ENCODE measurements at regions not wholly inside any gene's neighbourhood (a gene's known extent, or its start where the extent isn't known, plus 50 kb on each side); places are given as distances from the start of the nearest gene placed in this dataset.

DNA sequence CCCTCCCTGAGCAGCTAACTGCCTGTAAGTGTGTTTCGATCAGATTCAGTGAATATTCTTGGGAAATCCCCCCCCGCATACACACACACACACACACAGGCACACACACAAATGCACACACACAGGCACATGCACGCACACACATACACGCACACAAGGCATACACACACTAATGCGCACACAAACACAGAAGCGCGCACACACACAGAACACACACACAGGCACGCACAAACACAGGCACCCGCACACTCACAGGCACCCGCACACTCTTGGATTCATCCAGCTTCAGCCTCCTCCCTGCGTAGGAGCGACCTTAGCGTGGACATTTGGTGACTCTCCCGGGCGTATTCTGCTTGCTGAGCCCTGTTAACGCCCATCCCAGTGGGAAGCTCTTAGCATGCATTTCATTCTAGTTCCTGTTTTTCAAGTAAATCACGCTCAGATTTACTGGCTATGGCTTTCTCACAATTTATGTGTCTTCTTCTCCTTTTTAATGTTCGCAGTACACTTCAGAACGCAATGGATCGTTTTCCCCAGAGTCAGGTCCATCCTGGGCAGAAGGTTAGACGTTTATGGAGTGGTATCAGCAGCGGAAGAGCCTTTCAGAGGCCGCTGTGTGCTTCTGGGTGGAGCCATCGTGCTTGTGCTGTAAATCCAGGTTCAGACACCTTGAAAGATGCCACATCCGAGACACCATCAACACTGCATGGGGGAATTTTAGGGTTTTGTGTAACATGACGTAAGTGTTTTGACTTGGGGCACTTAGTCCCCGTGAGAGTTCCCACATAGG is 656.6 kb downstream of the GALR1 start:
- DNase-seq (ENCODE audit: low read depth), result no peak

DNA sequence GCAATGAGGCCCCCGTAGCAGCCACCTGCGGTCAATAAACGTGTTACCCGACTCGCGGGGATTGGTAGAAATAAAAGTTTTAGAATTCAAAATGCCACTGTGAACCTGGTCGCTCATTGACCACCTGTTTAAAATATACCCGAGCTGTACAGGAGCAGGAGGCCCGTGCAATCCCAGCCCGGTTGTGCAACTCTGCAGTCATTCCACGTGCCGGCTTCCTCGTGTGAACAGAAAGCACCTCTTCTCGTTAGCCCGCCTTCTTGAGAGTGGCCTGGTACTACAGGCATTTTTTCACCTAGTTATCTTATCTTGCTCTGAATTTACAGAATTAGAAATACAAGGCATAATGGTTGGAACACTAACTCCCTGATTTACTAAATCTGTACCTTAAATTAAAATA is 660.7 kb downstream of the GALR1 start:
- DNase-seq (ENCODE audit: low read depth), result no peak

DNA sequence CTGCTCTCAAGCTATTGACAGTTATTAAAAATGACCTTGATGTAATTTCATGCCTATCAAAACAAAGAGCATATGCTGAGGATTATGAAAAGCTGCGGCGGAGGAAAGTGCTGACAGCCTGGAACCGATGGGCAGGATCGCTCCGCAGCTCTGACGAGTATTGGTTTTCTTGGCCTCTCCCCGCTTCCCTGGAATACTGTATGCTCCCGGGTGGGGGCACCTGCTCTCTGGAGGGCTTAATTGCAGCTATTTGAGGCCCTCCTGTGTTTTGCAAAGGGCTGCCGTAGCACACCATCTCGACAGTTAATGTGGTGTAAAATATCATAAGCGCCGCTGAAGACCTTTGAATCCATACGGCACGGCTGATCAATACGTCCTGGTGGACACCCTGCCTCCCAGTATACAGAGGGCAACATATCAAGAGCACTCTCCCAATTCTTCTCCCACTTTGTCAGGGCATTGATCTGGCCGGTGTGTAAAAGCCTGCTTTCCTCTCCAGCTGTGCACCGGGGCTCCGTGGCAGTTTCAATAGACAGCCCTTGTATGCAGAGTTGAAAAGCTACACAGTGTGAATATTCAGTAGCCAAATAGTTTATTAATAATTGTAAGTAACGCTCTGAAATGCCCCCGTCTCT is 662.4 kb downstream of the GALR1 start:
- DNase-seq (ENCODE audit: low read depth), result no peak

DNA sequence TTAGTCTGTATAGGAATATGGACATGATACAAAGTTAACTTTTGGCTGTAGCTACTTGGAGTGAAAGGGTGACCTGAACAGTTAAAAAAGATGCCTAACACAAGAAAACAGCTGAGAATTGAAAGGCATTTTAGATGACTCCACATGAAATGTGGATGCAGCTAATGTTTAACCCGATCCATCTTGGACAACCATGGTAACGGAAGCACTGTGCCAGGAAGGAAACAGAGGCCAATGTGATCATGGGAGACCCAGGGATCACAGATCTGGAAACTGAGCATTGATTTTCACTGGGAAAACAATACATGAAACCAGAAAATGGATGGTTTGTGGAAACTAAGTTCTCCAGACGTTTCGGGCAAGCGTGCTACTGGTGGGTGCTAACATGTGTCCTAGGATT is 669.1 kb downstream of the GALR1 start:
- no peak for DNase-seq (ENCODE audit: low read depth)

DNA sequence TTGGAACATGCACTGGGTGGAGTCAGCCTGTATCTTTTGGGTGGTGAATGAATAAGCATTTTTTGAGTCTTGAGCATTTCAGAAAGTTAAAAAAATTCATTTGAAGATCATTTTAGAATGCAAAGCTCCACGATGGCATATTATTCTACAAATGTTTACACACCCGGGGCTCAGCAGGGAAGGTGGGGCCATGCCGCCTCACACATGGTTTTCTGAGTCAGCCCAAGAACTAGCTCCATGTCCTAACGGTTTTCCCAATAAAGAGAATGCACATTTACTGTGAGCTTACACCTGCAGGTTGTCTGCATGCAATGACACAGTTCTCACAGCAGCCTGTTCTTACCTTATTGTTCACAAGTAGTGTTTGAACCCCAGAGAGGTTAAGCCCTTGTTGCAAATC is 670.3 kb downstream of the GALR1 start:
- no peak for DNase-seq (ENCODE audit: low read depth)

DNA sequence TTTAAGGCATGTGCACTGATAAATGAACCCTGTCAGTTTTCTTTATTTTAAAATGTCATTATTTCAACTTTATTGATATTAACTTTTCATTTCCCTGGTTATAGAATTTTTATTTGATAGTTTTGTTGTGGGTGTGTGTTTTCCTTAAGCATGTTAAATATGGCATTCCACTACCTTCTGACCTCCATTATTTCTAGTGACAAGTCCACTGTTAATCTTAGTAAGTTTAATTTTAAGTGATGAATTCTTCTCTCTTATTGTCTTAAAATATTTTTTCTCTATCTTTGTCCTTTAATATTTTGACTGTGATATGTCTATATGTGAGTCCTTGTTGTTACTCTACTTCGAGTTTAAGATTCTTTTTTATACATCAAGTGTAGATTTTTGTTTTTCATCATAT is 685.7 kb downstream of the GALR1 start:
- DNase-seq (ENCODE audit: low read depth), result no peak

DNA sequence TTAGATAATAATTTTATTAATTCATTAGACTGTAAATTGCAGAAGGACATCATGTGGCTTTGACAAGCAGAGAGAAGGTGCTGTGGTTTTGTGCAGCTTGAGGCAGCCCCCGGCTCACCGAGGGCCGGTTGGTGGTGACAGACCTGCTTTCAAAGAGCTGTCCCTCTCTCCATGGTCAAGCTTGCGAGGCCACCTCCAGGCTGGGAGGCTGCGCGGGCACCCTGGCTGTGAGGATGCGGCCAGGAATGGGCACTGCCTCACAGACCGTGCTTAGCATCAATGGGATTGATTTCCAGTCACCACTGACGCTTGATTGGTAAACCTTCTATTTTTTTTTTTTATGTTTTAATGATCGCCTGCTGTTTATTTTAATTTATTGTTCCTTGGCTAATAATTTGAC is 690.9 kb downstream of the GALR1 start:
- DNase-seq (ENCODE audit: low read depth), result no peak

DNA sequence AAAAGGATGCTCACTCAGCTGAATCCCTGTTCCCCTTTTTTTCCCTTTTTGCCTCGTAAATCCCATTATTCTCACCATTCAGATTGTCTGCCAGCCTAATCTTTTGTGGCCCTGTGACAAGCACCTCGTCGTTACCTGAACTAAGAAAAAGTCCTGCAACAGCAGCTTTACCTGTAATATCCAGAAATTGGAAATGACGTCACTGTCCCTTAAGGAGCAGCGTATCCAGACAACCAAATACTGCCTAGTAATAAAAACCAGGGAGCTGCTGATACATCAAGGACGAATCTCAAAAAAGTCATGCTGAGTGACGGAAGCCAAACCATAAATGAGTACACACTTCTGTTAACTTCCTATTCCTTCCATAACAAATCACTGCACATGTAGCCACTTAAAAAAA is 694.9 kb downstream of the GALR1 start:
- DNase-seq (ENCODE audit: low read depth), result no peak

DNA sequence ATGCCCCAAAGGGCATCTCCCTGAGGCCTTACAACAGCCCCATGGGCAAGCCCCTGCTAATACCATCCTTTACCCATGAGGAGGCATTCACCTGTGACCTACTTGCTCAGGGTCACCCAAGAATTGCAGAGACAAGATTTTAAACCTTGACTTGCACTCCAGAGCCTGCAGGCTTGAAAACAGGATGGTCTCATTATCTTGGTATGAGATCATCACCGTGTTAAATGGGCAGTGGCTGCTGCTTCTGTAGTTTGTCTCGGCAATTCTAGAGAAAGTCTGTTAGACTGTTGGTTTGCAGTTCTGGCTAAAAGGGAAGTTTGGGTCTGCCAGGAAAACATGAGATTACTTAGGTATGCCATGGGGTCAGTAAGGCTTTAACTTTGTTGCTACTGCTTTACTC is 698.9 kb downstream of the GALR1 start:
- no peak for DNase-seq (ENCODE audit: low read depth)

DNA sequence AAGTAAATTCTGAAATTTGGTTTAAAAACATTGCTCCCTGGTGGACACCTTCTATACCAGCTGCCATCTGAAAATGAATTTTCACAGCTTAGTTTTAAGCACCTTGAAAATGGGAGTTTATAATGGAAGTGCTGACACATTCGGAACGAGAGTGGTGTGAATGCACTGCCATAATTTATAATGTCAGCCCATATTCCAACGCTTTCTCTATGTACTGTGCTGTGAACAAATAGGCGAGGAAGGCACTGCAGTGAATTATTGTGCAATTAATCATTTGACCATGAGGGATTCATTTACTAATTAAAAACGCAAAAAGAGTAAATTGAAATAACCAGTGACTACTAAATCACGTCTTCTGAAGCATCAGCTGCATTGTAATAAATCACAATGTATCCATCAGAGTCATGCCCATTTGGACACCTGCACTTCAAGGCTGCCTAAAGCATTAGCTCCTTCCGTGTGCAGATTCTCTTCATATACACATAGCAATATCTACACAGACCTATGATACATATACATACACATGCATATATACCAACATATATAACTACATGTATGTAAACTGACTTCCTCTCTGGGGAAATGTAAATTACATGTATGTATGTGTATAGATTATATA is 699.8 kb downstream of the GALR1 start:
- no peak for DNase-seq (ENCODE audit: low read depth)

DNA sequence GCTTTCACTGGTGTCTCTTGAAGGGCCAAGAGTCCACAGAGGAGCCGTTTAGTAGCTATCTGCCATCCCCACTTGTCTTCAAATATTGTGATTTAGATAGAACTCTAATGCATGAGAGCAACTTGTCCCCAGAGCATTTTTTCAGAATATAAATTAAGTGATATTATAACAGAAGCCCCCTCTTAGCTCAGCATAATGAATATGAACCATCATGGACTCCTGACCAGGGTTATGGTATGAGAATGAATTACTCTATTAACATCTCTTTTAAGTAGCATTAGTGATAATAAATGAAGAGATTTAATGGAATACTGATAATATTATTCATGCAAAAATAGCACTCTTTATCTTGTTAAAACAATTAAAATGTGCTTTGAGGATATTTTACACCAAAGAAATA is 709.6 kb downstream of the GALR1 start:
- no peak for DNase-seq (ENCODE audit: low read depth)

DNA sequence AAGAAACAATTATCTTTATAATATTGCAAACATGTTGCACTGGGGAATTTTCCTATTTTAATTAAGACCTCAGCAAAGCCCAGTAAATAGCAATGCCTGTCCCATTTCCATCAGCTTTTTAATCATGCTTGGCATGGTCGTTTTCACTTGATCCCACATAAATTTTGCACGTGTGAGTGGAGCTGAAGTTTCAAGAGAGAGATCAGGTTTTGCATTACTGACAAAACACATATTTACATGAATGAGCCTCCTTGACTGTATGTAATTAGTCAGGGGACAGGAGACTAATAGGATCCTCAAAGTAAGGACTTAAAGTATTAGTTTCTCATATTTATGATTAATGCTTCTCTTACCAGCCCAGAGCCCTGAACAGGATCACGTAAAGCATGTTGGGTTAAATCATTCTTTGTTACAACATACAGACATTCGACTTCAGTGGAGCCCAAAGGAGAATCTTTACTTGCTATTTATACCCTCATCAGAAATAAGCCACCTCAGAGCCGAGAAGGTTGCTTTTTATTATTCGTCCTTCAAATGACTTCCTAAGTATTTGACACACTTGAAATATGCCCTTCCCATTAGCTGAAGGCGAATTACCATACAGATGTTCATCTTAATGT is 711.3 kb downstream of the GALR1 start:
- DNase-seq (ENCODE audit: low read depth), result no peak

DNA sequence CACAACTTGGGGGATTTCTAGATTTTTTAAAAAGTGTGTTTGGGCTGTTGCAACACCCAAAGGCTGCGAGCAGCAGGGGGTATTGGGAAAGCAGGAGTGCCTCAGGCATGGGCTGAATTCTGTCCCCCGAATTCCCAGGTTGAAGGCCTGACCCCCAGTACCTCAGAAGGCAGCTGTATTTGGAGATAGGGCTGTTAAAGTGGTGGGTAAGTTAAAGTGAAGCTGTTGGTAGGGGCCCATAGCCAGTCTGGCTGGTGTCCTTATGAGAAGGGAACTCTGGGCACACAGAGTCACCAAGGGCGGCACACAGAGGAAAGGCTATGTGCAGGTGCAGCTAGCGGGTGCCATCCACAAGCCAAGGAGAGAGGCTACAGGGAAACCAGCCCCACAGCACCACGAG is 717.4 kb downstream of the GALR1 start:
- DNase-seq (ENCODE audit: low read depth), result no peak

DNA sequence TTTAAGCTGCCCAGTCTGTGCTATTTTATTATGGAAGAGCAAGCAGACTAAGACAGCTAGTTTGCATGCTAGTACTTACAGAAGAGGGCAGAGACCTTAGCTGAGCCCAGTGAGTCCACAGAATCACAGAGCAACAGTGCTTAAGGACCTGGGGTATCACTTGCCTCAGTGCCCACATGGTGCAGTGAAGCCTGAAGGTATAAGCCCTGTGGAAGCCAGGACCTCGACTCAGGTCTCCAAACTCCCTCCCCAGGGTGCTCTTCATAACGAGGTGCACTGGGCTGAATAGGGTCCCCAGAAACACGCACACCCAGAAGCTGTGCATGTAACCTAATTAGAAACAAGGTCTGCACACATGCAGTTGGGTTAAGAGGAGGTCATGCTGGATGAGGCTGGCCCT is 718.1 kb downstream of the GALR1 start:
- DNase-seq (ENCODE audit: low read depth), result no peak

DNA sequence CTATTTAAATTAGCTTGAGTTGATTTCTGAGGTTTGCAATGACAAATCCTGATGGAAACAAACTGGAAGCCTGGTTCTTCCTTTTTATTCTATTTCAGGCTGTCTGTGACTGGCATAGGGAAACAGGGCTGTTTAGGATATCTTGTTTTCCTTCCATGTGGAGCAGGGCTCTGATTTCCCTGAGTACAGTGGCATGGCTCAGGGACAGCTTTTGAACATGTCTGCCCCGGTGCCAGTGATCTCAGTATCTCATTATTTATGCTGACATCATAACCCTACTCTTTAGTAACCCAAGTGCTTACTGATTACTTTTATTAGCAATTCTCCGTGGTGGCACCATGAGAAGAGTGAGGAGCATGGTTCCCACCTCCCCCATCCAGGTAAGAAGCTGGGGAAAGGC is 720.3 kb downstream of the GALR1 start:
- DNase-seq (ENCODE audit: low read depth), result no peak

DNA sequence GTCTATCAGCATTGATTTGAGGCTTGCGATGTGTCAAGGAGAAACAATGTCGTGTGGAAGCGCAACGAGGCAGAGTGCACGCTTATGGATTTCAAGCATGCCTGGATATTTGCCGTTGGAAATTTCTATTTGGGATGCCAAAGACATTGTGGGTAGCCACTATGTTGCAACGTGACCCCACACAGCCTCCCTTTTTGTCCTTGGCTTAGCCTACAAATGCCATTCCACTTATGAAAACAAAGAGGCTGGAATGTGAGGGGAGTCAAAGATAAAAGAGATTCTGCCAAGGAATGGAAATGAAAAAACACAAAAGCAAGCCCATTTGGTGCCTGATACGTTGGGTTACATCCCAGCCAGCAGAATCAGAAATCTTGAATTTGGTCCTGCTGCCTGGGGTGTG is 721.2 kb downstream of the GALR1 start:
- no peak for DNase-seq (ENCODE audit: low read depth)

DNA sequence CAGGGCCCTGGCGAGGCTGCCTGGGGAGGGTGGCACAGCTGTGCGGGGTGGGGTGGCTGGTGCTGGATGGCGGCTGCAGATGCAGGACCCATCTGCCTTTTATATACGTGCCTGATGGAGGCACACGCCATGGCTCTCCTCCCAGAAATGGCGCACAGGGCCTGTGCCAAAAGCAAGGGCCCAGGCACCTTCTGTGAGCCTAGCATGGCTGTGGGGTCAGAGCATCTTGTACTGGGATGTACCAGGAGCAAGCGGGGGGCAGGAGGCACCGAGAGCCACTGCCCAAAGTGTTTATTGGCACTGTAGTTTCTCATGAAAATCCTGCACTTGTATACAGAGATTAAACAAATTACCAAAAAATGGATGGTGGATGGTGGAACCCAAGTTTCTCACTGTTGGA is 724.1 kb downstream of the GALR1 start:
- DNase-seq (ENCODE audit: low read depth), result no peak

DNA sequence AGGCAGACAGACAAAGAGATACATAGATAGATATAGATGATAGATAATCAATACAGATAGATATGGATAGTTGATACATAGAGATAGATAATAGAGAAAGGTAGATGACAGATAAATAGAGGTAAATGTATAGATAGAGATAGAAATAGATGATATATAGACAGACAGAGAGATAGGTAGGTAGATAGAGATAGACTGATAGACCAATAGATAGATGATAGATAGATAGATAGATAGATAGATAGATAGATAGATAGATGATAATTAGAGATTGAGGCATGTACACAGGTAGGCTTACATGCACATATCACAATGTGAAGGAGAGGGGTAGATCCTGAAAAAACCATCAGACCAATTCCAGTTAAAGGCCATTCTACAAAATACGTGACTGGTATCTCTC is 724.7 kb downstream of the GALR1 start:
- DNase-seq (ENCODE audit: low read depth), result no peak

DNA sequence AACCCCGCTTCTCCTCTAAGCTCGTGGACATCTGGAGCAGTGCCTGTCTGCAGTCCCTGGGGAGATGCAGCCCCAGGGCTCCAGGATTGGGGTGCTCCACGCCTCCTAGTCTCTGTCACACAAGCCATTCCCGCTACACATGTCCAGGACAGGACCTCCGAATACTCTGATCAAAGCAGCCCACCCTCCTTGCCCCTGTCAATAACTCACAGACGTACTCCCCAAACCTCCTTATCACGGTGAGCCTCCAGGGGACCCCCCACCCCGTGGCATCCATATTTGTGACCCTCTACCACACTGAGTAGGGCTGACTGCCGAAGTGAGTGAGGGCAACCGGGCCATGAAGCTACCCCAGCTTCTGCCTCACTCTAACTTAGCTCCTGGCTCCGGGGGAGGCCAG is 727.7 kb downstream of the GALR1 start:
- DNase-seq (ENCODE audit: low read depth), result no peak

DNA sequence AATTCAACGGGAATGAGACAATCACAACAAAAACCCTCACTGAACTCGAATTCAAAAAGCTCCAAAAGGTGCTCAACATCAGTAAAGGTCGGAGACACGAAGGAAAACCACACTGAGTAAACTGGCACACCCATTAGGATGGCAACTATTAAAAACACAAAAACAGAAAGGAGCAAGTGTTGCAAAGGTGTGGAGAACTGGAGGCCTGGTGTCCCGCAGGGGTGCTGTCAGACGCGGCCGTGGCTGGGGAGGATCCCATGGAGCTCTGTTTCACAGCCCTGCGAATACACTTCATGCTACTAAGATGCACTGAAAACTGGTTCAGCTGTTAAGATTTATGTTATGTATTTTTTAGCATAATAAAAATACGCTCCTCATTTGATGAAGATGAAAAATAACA is 730.6 kb downstream of the GALR1 start:
- no peak for DNase-seq (ENCODE audit: low read depth)

DNA sequence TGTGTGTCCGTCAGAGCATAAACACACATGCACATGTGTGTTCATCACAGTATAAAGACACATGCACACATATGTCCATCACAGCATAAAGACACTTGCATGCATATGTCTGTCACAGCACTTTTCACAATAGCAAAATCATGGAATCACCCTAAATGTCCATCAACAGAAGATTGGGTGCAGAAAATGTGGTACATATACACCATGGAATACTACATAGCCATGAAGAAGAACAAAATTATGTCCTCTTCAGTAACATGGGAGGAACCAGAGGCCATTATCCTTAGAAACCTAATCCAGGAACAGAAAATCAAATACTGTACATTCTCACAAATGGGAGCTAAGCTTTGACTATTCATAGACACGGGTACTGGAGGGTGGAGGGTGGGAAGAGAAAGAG is 732.2 kb downstream of the GALR1 start:
- DNase-seq (ENCODE audit: low read depth), result no peak

DNA sequence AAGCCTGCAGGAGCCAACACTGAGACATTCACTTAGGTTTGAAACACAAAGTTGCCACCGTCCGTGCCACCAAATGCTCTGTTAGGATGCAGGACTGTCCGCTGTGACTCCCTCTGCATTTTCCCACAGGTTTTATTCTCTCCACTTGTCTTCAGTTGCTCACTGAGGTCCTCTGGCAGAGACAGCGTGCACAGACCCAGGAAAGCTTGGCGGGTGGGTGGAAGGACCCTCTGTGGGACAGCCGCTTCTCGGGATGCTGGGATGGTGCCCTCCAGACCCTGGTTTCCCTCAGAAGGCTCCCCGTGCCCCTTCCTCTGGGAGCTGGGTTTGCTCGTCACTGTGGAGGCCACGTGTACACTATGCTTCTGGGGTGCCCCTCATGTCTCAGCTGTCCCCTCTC is 733.6 kb downstream of the GALR1 start:
- DNase-seq (ENCODE audit: low read depth), result no peak

DNA sequence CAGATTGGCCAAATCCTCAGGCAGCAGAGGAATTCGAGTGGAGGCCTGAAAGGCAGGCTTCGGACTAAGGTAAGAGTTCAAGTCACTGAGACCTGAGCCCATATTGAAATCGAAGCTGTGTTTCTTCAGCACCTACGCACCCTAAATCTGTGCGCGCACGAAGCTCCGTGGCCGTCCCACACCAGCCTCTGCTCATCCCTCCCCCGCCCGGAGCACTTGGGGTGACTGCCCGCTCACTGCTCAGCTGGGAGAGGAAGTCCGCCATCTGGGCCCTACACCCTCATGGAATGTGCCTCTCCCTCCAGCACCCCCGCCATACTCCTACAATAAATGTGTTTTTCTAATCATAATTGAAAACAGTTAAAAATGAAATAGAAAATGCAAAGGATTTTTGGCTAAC is 734.5 kb downstream of the GALR1 start:
- DNase-seq (ENCODE audit: low read depth), result no peak

All from CMK (cell line).